HG02642 (cell line): ENCODE measurements at regions not wholly inside any gene's neighbourhood (a gene's known extent, or its start where the extent isn't known, plus 50 kb on each side); places are given as distances from the start of the nearest gene placed in this dataset.

Experiments used
- ATAC-seq: cut with Tn5 transposase; IDR thresholded peaks from one replicate; pipeline ENCODE4 v1.9.1; 2021; ENCODE audit warnings: mild to moderate bottlenecking; ENCODE audit not compliant: unreplicated experiment, poor library complexity

DNA sequence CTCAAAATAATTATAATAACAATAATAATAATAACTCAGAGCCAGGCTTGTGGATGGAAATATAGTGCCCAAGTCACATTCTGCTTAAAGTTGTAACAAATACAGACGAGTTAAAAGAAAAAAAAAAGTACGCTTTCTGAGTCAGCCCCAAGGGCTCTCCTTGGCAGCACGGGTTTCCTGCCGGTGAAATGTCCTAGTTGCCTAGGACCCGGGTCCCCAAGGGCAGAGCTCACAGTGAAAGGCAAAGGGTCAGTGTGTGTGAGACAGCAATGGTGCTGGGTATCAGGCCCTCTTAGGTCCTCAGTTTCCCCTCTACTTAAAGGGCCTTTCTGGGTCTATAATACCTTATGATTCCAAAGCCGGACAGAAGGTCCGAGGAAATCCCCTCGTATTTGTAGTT lies 96.3 kb upstream of the CLMN start:
- no peak for ATAC-seq

GRCh38 chr14:95413289-95414215 lies 93.8 kb upstream of the CLMN start:
- ATAC-seq = no peak

DNA sequence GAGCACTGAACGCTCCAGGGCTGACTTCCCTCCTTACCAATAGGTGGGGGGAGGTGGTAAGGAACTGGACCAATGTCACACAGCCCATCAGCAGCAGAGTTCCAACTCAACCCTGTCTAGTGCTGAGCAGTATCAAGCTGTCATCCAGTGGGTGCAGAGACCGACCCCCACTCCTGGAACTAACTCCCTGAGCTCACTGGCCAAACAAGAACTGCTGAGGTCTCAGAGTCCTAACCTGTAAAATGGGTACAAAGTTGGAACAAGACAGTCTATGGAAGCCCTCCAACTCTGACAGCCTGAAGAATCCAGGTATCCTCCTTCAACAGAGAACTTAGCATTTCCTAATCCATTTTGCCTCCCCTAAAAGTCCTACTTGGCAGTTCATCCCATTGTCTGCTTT lies 91.1 kb upstream of the CLMN start:
- no peak for ATAC-seq

DNA sequence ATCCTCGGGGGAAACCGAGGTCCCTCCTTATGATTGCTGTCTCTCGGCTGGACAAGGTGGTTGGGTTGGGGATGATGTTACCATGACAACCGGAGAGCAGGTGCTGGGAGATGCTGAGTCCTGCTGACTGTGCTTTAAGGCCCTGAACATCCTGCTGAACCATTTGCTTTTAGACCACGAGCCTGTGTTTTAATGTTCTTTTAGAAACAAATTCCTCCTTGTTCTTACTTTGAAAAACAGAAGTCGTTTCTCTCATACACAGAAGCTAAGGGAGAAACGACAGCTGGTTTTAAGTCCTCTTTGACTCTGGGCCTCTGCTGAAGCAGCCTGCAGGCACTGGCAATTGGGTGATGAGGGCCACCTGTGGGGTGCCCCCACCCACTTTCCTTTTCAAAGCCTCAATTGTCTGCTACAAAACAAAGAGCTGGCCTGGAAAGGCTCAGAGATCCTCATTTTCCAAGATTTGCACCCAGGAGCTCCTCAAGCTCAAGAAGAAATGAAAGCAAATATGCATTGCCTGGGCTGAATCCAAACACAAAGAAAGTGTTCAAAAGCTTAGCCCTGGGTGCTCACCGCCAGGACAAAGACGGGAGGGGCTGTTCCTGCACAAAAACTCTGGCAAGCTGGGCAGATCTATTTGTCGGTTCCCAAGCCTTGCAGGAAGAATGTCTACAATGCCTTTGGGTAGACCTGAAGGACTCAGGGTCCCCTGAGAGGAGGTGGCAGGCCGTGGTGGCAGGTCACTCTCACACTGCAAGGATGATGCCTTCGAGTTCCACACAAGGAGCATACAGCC lies 90.0 kb upstream of the CLMN start:
- no peak for ATAC-seq

GRCh38 chr14:95408731-95409476 lies 89.2 kb upstream of the CLMN start:
- ATAC-seq = no peak

- no peak for ATAC-seq
Observed at GRCh38 chr14:95407354-95407753, 87.6 kb upstream of the CLMN start.

DNA sequence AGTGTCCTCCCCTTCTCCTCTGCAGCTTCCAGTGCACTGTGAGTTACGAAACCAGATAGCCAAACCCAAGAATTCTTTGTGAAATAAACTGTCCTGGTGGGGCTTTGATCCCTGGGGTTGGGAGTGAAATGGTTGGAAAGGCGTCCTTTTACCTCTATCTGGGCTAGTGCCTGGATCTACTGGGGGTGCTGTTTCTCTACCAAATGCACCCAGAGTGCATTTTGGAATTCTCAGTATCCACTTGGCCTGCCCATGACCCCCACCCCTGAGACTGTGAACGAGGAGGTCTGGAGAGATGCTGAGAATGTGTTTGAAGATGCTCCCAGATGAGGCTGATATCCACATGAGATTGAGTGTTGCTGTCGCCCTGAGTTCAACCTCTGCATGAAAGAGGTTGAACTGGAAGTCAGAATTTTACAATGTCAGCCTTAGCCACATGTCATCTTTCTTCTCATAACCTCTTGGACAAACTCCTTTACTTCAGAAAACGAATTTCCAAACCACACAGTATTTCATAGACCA lies 87.1 kb upstream of the CLMN start:
- ATAC-seq = no peak

DNA sequence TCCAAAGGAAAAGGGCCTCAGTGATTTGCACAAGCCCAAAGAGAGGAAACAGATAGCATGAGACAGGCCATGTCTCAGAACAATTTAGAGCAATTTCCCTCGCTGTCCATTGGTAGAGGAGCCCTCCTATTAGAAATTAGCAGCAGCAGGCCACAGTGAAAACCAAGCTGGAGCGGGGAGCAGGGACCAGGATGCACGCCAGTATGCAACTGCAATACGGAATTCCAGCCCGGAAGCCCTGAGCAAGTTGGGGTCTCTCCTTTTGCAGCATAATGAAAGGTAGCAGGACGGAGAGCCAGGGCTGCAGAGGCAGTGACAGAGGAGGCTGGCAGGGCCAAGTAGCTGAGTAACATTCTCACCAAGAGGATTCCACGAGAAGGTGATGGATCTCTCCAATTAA lies 84.9 kb upstream of the CLMN start:
- ATAC-seq = no peak

DNA sequence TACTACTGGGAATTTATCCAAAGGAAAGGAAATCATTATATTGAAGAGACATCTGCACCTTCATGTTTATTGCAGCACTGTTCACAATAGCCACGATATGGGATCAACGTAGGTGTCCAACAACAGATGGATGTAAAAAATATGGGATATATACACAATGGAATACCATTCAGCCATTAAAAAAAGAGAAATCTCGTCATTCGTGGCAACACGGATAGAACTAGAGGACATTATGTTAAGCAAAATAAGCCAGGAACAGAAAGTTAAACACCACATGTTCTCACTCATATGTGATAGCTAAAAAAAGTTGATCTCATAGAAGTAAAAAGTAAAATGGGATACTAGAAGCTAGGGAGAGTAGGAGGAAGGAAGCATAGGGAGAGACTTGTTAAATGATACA lies 82.9 kb upstream of the CLMN start:
- no peak for ATAC-seq

DNA sequence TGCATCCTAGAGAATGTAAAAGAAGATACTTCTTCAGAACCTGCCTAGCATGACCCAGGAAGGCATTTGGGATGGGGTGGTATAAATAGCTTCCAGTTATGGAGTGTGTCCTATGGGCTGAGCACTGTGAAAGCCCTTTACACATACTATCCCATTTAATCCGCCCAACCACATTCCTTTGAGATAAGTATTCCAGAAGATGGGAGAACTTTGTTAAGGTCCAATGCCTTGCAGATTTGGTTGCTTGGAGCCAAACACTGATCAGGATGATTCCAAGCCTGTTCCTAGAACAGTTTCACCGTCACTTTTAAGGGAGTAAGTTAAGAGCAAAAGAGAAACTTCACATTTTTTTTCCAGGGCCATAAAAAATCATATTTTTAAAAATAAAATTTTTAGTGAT lies 82.5 kb upstream of the CLMN start:
- ATAC-seq = no peak

DNA sequence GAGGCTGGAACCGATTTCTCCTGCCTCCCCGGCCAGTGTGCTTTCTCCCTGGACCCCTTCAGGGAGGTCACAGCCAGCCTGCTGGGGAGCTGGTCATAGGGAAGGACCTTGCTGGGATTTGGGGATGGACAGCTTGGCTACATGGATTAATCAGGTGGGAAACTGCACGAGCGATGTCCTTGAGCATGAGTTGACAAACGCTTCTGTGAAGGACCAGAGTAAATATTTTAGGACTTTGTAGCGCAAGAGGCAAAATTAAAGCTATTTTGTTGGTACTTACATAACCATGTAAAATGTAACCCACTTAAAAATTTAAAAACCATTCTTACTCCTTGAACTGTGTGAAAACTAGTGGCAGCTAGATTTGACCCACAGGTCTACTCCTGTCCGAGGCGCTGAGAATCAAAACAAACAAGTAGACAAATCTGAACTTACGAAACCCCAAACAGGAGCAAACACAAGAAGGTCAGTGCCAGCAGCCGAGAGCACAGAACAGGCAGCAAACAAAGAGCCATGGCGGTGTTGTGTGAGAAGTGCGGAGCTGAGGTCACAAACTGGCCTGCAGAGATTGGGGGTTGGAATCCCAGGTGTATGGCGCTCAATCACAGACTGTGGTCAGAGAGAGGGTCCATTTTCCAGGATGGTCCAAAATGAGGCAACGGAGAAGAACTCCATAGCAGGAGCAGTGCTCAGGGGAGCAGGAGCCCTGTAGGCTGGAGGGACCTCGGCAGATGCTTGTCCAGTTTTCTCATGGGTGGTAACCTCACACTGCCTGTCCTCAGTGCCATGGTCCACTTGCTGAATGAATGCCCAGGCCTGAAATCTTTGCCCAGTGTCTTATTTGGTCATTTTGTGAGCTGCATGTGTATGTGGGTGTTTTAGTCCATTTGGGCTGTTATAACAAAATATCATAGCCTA lies 79.2 kb upstream of the CLMN start:
- no peak for ATAC-seq

DNA sequence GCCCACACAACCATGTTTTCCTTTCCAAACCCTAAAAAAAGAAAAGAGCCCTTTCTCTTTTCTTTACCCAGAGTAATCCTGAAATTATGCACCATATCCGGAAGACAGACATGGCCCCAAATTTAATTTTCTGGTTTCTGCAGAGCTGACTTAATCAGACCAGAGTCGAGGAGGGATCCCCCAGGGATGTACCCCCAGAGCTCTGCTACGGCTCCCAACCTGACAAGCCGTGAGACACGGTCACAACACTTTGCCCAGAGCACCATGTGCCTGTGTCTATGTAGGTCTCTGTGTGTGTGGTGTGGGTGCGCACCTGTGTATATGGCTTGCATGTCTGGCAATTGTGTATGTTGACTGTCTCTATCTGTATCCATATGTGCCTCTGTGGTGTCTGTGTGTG lies 77.6 kb upstream of the CLMN start:
- no peak for ATAC-seq

GRCh38 chr14:95396221-95396620 lies 76.5 kb upstream of the CLMN start:
- no peak for ATAC-seq

DNA sequence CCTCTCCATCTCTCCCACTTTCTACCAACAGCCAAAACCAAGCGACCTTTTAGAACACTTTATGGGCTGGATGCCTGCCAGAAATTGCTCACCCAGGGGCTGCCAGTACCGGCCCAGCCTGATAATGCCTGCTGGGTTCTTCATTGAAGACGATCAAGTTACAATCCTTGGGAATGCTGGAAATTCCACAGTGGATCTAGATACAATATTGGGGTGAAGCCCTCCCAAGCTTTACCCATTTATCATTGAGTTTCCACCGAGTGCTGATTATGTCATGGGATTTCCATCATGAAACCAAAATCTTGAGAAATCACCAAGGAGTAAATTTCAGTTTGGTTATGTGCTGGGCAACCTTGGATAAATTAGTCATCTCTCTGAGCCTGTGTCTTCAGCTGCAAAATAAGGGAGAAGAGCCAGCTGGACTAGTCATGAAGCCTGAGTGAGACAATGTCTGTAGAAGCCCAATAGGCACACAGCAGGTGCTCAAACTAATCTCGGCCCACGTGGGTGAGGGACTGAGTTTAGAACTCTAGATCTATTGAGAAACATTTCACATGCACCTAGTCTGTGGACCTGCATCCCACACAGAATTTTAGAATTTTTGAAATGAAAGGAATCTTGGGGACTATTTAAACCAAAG lies 75.5 kb upstream of the CLMN start:
- ATAC-seq = no peak

GRCh38 chr14:95394297-95395097 lies 74.8 kb upstream of the CLMN start:
- ATAC-seq = no peak

GRCh38 chr14:95392841-95393240 lies 73.1 kb upstream of the CLMN start:
- no peak for ATAC-seq

GRCh38 chr14:95391331-95391730 lies 71.6 kb upstream of the CLMN start:
- ATAC-seq = no peak

GRCh38 chr14:95389471-95390011 lies 69.8 kb upstream of the CLMN start:
- no peak for ATAC-seq
